ENCODE measurements at regions not wholly inside any gene's neighbourhood (a gene's known extent, or its start where the extent isn't known, plus 50 kb on each side); places are given as distances from the start of the nearest gene placed in this dataset.

- Histone ChIP-seq H3K4me1 (peaks cover 0 to 19% (median 6%) of the 10 kb centered on the region in 3 donors), H3K27me3 (no peaks in the 10 kb centered on the region), H3K4me3 (no peak overlapping the region), H3K9me3 (no peaks in the 10 kb centered on the region), H3K36me3 (no peaks in the 10 kb centered on the region), H3K27ac (peak overlapping the region in 1 of 4 donors; percentile 78)
- TF ChIP-seq POLR2A (IDR thresholded peaks at IDR 0.05), result no peak
- no peak for TF ChIP-seq CTCF (IDR thresholded peaks at IDR 0.05)
- intact Hi-C loops (cut with DNase I), result no loop called here
- 54 to 61% methylated on average over 3 of the region's 3 CpGs for WGBS, 2 donors
- no peak for DNase-seq
These were observed 1028.3 kb upstream of the NR2F2 start for GRCh38 chr15:95302206-95302605.

- H3K36me3 ChIP-seq, result no peaks in the 10 kb centered on the region
- DNase-seq, result no peak
- H3K27me3 ChIP-seq, result no peaks in the 10 kb centered on the region
- WGBS, 2 donors, result 68 to 74% methylated on average over 6 of the region's 6 CpGs
- TF ChIP-seq CTCF (IDR thresholded peaks at IDR 0.05) (no peak), POLR2A (IDR thresholded peaks at IDR 0.05) (no peak)
- intact Hi-C loops (cut with DNase I), result no loop called here
- H3K4me3 ChIP-seq, result no peak overlapping the region
- H3K4me1 ChIP-seq, result peaks cover 0 to 19% (median 6%) of the 10 kb centered on the region in 3 donors
- H3K27ac ChIP-seq, result peak overlapping the region in 1 of 4 donors; percentile 78
- H3K9me3 ChIP-seq, result no peaks in the 10 kb centered on the region
These were observed 1027.7 kb upstream of the NR2F2 start for GRCh38 chr15:95302809-95303208.

- no peaks in the 10 kb centered on the region for H3K27me3 ChIP-seq
- intact Hi-C loops (cut with DNase I), result no loop called here
- DNase-seq, result no peak
- H3K27ac ChIP-seq, result peak overlapping the region; percentile 7 to 88 (median 74)
- TF ChIP-seq CTCF (IDR thresholded peaks at IDR 0.05) (no peak), POLR2A (IDR thresholded peaks at IDR 0.05) (no peak)
- H3K36me3 ChIP-seq, result no peaks in the 10 kb centered on the region
- 55 to 64% methylated on average over 4 of the region's 4 CpGs for WGBS, 2 donors
- H3K4me3 ChIP-seq, result peak overlapping the region in 1 of 4 donors; percentile 28
- H3K9me3 ChIP-seq, result no peaks in the 10 kb centered on the region
- peaks cover 0 to 19% (median 6%) of the 10 kb centered on the region in 3 donors for H3K4me1 ChIP-seq
These were observed 1026.8 kb upstream of the NR2F2 start for GRCh38 chr15:95303713-95304112.

- no peak for DNase-seq
- Histone ChIP-seq H3K36me3 (no peaks in the 10 kb centered on the region), H3K4me3 (peak overlapping the region in 1 of 4 donors; percentile 28), H3K27ac (peak overlapping the region; percentile 7 to 88 (median 74)), H3K9me3 (no peaks in the 10 kb centered on the region), H3K27me3 (no peaks in the 10 kb centered on the region), H3K4me1 (peaks cover 0 to 19% (median 6%) of the 10 kb centered on the region in 3 donors)
- intact Hi-C loops (cut with DNase I), result no loop called here
- TF ChIP-seq CTCF (IDR thresholded peaks at IDR 0.05), result no peak
- no peak for TF ChIP-seq POLR2A (IDR thresholded peaks at IDR 0.05)
- WGBS, 2 donors, result 39 to 53% methylated on average over 12 of the region's 12 CpGs
These were observed 1026.2 kb upstream of the NR2F2 start for GRCh38 chr15:95304151-95304946.

- Histone ChIP-seq H3K27me3 (no peaks in the 10 kb centered on the region), H3K4me3 (no peak overlapping the region), H3K36me3 (no peaks in the 10 kb centered on the region), H3K9me3 (no peaks in the 10 kb centered on the region), H3K27ac (peak overlapping the region in 3 of 4 donors; percentile 66 to 78 (median 70)), H3K4me1 (peaks cover 0 to 19% (median 6%) of the 10 kb centered on the region in 3 donors)
- WGBS, 2 donors, result 40 to 45% methylated on average over 4 of the region's 4 CpGs
- intact Hi-C loops (cut with DNase I), result no loop called here
- no peak for DNase-seq
- TF ChIP-seq POLR2A (IDR thresholded peaks at IDR 0.05) (no peak), CTCF (IDR thresholded peaks at IDR 0.05) (no peak)
These were observed 1025.5 kb upstream of the NR2F2 start for GRCh38 chr15:95304947-95305400.
